Stimulated activated CD4-positive, alpha-beta T cell treated with anti-CD3 and anti-CD28 coated beads, Interleukin-1b, Interleukin-23, amount 100 ng/mL, for 4 hours (primary cell): ENCODE measurements at regions not wholly inside any gene's neighbourhood (a gene's known extent, or its start where the extent isn't known, plus 50 kb on each side); places are given as distances from the start of the nearest gene placed in this dataset.

ENCODE experiments used
- DNase-seq, 2 donors: peaks; one replicate each; pipeline ENCODE4 v3.0.0-alpha.2; 2020; ENCODE audit warnings: low read depth in 2 of 2

DNA sequence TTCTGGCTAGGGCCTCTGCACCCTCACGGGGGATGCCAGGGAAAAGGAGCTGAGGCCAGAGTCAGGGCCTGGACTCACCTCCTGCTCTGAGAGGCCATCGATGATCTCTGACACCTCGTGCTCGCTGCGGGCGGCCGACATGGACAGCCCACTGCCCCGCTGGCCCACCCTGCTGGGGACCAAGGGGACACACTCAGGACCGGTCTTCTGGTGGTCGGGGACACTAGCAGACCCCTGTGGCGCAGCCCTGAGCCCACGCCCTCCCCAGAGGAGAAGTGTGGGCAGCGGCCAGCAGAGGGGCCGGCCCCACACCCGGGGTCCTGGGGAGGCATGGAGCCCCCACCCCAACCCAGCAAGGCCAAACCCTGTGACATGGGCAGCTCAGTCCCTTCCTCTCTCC lies 134.6 kb downstream of the RFLNA start:
- DNase-seq, result no peak

DNA sequence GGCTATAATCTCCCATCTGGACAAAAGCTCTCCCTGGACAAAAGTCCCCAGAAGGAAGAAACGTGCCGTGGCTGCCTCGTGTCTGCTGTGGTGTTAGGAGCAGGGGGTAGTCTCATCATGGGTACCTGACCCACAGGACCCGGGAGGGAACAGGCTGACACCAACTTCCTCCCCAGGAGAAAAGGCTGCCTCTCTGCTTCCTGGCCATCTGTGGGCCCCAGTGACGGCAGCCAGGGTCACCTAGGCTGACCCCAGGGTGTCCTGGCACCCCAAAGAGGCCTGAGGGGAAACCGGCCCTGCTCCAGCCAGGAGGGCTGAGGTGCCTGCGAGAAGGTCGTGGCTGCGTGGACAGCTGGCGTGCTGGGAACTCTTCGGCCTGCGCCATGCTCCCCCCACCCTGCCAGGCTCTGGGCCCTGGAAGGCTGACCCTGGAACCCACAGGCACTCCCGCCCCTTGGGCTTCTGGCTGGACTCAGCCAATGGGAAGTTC lies 133.9 kb downstream of the RFLNA start:
- no peak for DNase-seq

GRCh38 chr12:124428136-124428791 lies 133.4 kb downstream of the RFLNA start:
- no peak for DNase-seq

GRCh38 chr12:124426594-124427555 lies 132.0 kb downstream of the RFLNA start:
- DNase-seq, result no peak

GRCh38 chr12:124425667-124426066 lies 130.8 kb downstream of the RFLNA start:
- DNase-seq, result no peak

- no peak for DNase-seq
Observed at GRCh38 chr12:124424516-124424905, 129.6 kb downstream of the RFLNA start.

- no peak for DNase-seq
Observed at GRCh38 chr12:124423761-124424515, 129.0 kb downstream of the RFLNA start.

- DNase-seq, result no peak
Observed at GRCh38 chr12:124422570-124423523, 128.0 kb downstream of the RFLNA start.

GRCh38 chr12:124422142-124422569 lies 127.3 kb downstream of the RFLNA start:
- no peak for DNase-seq

DNA sequence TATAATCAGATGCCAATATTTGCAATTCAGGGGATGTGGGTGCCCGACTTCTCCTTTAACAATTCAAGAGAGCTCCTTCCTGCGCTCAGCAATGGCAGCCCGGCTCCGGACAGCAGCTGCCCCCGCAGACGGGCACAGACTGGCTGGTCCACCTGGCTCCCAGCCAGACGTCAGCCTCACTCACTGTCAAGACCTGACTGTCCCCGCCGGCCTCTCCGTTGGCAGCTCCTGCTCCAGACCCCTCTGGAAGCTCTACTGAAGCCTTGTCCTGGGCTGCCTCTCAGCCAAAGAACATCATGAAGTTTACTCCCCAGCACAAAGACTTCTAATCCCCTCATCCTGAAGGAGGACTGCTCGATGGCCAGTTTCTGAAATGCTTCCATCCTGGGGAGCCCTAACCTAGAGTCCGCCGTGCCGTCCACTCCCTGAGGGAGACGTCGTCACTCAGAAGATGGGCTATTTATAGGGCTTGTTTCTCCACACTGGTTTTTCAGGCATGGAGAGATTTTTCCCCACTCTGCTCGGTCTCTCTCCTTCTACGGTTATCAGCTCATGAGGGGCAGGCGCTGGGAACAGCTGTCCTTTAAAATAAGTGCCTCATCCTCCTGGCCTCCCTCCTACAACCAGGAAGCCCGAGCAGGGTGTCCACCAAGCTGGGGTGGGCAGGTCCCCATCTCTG lies 126.2 kb downstream of the RFLNA start:
- DNase-seq, result no peak

GRCh38 chr12:124420041-124420995 lies 125.4 kb downstream of the RFLNA start:
- DNase-seq, result no peak

GRCh38 chr12:124419292-124420040 lies 124.6 kb downstream of the RFLNA start:
- DNase-seq, result no peak

DNA sequence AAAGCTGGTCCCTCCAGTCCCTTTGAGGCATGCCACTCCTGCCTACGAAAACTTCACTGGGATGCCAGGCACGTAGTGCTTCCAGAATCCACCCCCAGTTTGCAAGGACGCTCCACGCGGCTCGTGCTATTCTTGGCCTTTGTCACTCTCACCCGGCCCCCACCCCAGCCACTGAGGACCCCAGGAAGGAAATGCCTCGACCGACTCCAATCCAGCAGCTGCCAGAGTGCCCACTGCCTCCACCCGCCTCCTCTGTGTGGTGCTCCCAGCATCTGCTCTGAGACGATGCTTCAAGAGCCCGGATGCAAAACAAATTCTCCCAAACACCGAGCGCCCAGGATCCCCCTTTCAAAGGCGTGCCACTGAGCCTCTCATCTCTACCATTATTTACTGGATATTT lies 123.9 kb downstream of the RFLNA start:
- no peak for DNase-seq

DNA sequence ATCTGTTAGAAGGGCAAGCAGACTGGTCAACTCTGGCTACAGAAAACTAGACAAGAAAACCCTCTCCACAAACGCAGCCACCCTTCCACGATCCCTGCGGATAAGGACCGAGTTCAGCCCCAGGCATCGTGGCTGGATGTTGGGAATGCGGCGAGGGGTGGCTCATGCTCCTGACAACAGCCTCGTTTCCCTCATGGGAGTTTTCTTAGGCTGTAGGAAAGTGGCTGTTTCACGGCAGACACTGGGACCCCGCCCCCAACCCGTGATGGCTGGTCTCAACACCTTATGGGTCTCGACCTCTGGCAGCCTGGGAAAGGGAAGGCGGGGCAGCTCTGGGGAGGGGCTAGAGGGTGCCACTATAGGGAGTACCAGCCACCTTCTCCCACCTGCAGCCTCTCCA lies 123.3 kb downstream of the RFLNA start:
- DNase-seq, result no peak

GRCh38 chr12:124416516-124417395 lies 121.9 kb downstream of the RFLNA start:
- DNase-seq, result no peak

DNA sequence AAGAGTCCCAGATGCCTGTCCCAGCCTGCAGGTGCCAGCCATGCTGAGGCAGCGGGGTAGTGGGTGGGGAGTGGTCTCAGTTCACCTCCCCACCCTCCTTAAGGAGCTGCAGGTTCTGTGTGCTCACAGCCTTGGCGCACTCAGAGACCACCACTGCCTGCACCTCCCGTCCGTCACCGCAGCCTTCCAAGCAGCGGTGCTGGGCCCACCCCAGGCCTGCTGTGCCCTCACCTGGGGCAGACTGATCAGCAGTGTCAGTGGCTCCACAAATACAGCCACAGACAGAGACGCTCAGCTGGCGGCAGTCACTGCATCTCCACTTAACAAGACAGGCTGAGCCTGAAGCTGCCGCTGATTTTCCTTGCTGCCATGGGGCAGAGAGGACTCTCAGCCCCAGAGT lies 120.2 kb downstream of the RFLNA start:
- no peak for DNase-seq

DNA sequence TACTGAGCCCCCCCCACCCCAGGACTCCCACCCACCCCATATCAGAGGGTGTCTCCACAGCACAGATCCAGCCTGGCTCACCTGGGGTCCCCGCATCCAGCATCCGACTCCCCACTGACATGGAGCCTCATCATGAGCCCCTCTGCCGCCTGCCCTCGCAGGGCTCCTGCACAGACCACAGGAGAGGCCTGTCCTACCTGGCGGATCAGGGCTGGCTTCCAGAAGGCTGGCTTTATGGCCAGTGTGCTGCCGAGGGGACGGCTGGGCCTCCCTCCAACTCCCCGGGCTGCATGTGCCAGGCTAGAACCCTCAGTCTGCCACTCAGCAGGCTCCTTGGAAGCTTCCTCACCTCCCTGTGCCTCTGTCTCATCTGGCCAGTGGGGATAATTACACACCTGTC lies 119.0 kb downstream of the RFLNA start:
- DNase-seq, result no peak

DNA sequence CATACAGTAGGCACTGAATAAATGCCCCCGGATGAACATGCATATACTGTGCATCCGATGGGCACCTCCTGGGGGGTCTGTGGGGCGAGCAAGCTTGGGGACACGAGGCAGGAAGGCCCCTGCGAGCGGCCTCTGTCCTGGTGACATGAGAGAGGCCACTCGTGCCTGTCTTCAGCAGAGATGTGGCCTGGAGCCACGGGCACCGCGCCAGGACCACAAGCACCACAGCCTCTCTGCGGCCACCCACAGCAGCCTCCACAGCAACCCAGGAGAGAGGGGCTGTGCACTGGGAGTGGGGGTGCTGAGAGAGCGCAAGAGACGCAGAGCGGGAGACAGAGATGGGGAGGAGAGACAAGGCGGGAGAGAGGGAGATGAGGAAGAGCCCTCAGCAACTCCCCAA lies 118.5 kb downstream of the RFLNA start:
- no peak for DNase-seq
